H1 (cell line): ENCODE measurements at regions not wholly inside any gene's neighbourhood (a gene's known extent, or its start where the extent isn't known, plus 50 kb on each side); places are given as distances from the start of the nearest gene placed in this dataset.
A peak's percentile ranks its signal among the peaks of the same experiment; 100 is the strongest.

Experiments
- CTCF ChIA-PET: fragments of 300-600 bp; sonication (Branson Sonifier 250); formaldehyde crosslinking; loops from one replicate; lab custom pipeline; 2021; ENCODE audit not compliant: partially characterized antibody; lab: Charles Lee
- POLR2A ChIA-PET: fragments of 300-600 bp; sonication (Branson Sonifier 250); formaldehyde crosslinking; loops from one replicate; lab custom pipeline; 2021; ENCODE audit warnings: inconsistent platforms; ENCODE audit not compliant: partially characterized antibody; lab: Charles Lee
- DNase-seq, 2 experiments: peaks; one replicate each; pipeline versions ENCODE4 v3.0.0 to v3.0.0-alpha.2; 2010 to 2022; ENCODE audit warnings: low spot score in 2 of 2, low read depth in 1 of 2, mixed read lengths in 1 of 2
- FAIRE-seq: peaks from 2 replicates; lab custom pipeline; 2011; peaks lifted over from hg19 to GRCh38; lab: Jason Lieb, UNC
- H2AFZ ChIP-seq: 2 replicates; pipeline ENCODE4 v1.8.1; 2012; ENCODE audit warnings: low read length, inconsistent platforms
- H2AK5ac ChIP-seq: 2 replicates; pipeline ENCODE4 v1.6.1; 2013; ENCODE audit warnings: low read depth, low read length
- H2BK120ac ChIP-seq: replicated peaks from 2 replicates; pipeline ENCODE3; 2013; ENCODE audit warnings: low read depth, low read length, inconsistent platforms
- H2BK12ac ChIP-seq: 2 replicates; pipeline ENCODE4 v1.6.1; 2013; ENCODE audit warnings: low read depth, low read length
- H2BK15ac ChIP-seq: 2 replicates; pipeline ENCODE4 v1.6.1; 2013; ENCODE audit warnings: low read length
- H2BK20ac ChIP-seq: 2 replicates; pipeline ENCODE4 v1.6.1; 2013; ENCODE audit warnings: low read length
- H2BK5ac ChIP-seq: 2 replicates; pipeline ENCODE4 v1.6.1; 2013; ENCODE audit warnings: low read depth, low read length
- H3K14ac ChIP-seq: 2 replicates; pipeline ENCODE4 v1.6.1; 2013; ENCODE audit warnings: inconsistent platforms; ENCODE audit not compliant: insufficient read length
- H3K18ac ChIP-seq: 2 replicates; pipeline ENCODE4 v1.6.1; 2013; ENCODE audit warnings: low read length; ENCODE audit errors: extremely low read depth
- H3K23ac ChIP-seq: 2 replicates; pipeline ENCODE4 v1.6.1; 2013; ENCODE audit warnings: inconsistent platforms; ENCODE audit not compliant: insufficient read length
- H3K23me2 ChIP-seq: 2 replicates; pipeline ENCODE4 v1.6.1; 2013; ENCODE audit warnings: low read depth, low read length
- H3K27ac ChIP-seq: 2 replicates; pipeline ENCODE4 v1.6.1; 2011; ENCODE audit warnings: low read depth, low read length, inconsistent platforms
- H3K27me3 ChIP-seq, 4 experiments: replicated peaks in 1 of 4; 1 replicate in 1 of 4; 2 replicates in 3 of 4; pipeline versions ENCODE4 v1.6.1 to v1.8.1; 2011 to 2013; ENCODE audit warnings: low read length in 3 of 4, mild to moderate bottlenecking in 3 of 4, inconsistent platforms in 2 of 4, mixed read lengths in 2 of 4, moderate library complexity in 1 of 4; ENCODE audit not compliant: control insufficient read depth in 3 of 4, insufficient read depth in 3 of 4; ENCODE audit errors: extremely low read depth in 1 of 4
- H3K36me3 ChIP-seq, 4 experiments: 2 replicates each; pipeline versions ENCODE4 v1.6.1 to v1.8.1; 2011 to 2013; ENCODE audit warnings: mild to moderate bottlenecking in 4 of 4, low read length in 3 of 4, moderate library complexity in 2 of 4, control low read depth in 1 of 4, inconsistent platforms in 1 of 4; ENCODE audit not compliant: insufficient read depth in 4 of 4, control insufficient read depth in 2 of 4
- H3K4ac ChIP-seq: replicated peaks from 2 replicates; pipeline ENCODE3; 2013; ENCODE audit warnings: low read length, low read depth, mixed read lengths, inconsistent platforms; ENCODE audit not compliant: insufficient read length
- H3K4me1 ChIP-seq, 4 experiments: replicated peaks in 1 of 4; 1 replicate in 1 of 4; 2 replicates in 3 of 4; pipeline versions ENCODE4 v1.6.1 to v1.8.1; 2011 to 2013; ENCODE audit warnings: low read length in 3 of 4, inconsistent platforms in 2 of 4, mixed read lengths in 1 of 4; ENCODE audit not compliant: insufficient read depth in 4 of 4, control insufficient read depth in 3 of 4
- H3K4me2 ChIP-seq, 2 experiments: 2 replicates each; pipeline versions ENCODE4 v1.6.1 to v1.8.1; 2011 to 2013; ENCODE audit warnings: low read depth in 2 of 2, low read length in 2 of 2, control low read depth in 1 of 2, inconsistent platforms in 1 of 2, mild to moderate bottlenecking in 1 of 2; ENCODE audit not compliant: insufficient read depth in 1 of 2
- H3K4me3 ChIP-seq, 4 experiments: fragments of 200-600, 300-600 bp in 1 of 4; sonication (generic), shearing (Covaris generic), sonication (Bioruptor Twin) in 1 of 4; 2 replicates each; pipeline versions ENCODE4 v1.5.1 to v1.8.1; 2011 to 2016; ENCODE audit warnings: low read length in 4 of 4, low read depth in 3 of 4, control low read depth in 2 of 4, inconsistent platforms in 2 of 4, mild to moderate bottlenecking in 2 of 4, mixed read lengths in 1 of 4, moderate library complexity in 1 of 4; ENCODE audit not compliant: insufficient read depth in 2 of 4; ENCODE audit errors: extremely low read depth in 1 of 4
- H3K56ac ChIP-seq: replicated peaks from 2 replicates; pipeline ENCODE3; 2013; ENCODE audit warnings: low read depth, mild to moderate bottlenecking, mixed read lengths, low read length, inconsistent platforms; ENCODE audit not compliant: insufficient read length
- H3K79me1 ChIP-seq: 2 replicates; pipeline ENCODE4 v1.6.1; 2013; ENCODE audit warnings: low read depth, low read length, control low read depth
- H3K79me2 ChIP-seq, 2 experiments: 2 replicates each; pipeline versions ENCODE4 v1.6.1 to v1.8.1; 2012 to 2013; ENCODE audit warnings: low read length in 2 of 2, mild to moderate bottlenecking in 2 of 2, inconsistent platforms in 1 of 2; ENCODE audit not compliant: insufficient read depth in 2 of 2, control insufficient read depth in 1 of 2
- H3K9ac ChIP-seq, 4 experiments: replicated peaks in 1 of 4; 1 replicate in 1 of 4; 2 replicates in 3 of 4; pipeline versions ENCODE4 v1.6.1 to v1.8.1; 2011 to 2013; ENCODE audit warnings: low read depth in 3 of 4, low read length in 3 of 4, control low read depth in 2 of 4, mild to moderate bottlenecking in 2 of 4, moderate library complexity in 2 of 4, inconsistent platforms in 1 of 4; ENCODE audit errors: extremely low read depth in 1 of 4
- H3K9me3 ChIP-seq, 2 experiments: 2 replicates each; pipeline versions ENCODE4 v1.6.1 to v1.8.1; 2012 to 2013; ENCODE audit warnings: mild to moderate bottlenecking in 2 of 2, moderate library complexity in 2 of 2, control low read depth in 1 of 2, inconsistent platforms in 1 of 2, low read depth in 1 of 2, low read length in 1 of 2, mixed read lengths in 1 of 2; ENCODE audit not compliant: insufficient read depth in 2 of 2
- H4K20me1 ChIP-seq, 2 experiments: replicated peaks in 1 of 2; 2 replicates each; pipeline versions ENCODE3 to v1.8.1; 2011 to 2013; ENCODE audit warnings: inconsistent platforms in 2 of 2, low read length in 2 of 2, mild to moderate bottlenecking in 1 of 2; ENCODE audit not compliant: insufficient read depth in 2 of 2, control insufficient read depth in 1 of 2
- H4K5ac ChIP-seq: 2 replicates; pipeline ENCODE4 v1.6.1; 2013; ENCODE audit warnings: low read length, low read depth, mixed read lengths, inconsistent platforms; ENCODE audit not compliant: insufficient read length
- H4K8ac ChIP-seq: 2 replicates; pipeline ENCODE4 v1.8.0; 2013; ENCODE audit warnings: mild to moderate bottlenecking, moderate library complexity, low read length, inconsistent platforms; ENCODE audit not compliant: insufficient read depth; ENCODE audit errors: extremely low read depth
- H4K91ac ChIP-seq: replicated peaks from 2 replicates; pipeline ENCODE3; 2013; ENCODE audit warnings: low read length, mixed read lengths, inconsistent platforms; ENCODE audit not compliant: insufficient read length
- PHF8 ChIP-seq: fragments of 200-600 bp; sonication (generic); conservative IDR thresholded peaks from 2 replicates; pipeline ENCODE4 v1.7.1; 2012; ENCODE audit warnings: low read depth, mild to moderate bottlenecking, inconsistent platforms, low read length, moderate library complexity
- YY1 ChIP-seq: IDR thresholded peaks from 2 replicates; pipeline ENCODE4 v1.6.1; 2011; ENCODE audit warnings: low read depth, mild to moderate bottlenecking, low read length
- WGBS, 2 experiments: shearing (Covaris generic) in 1 of 2; methylation state at CpG; one replicate each; pipeline versions ENCODE4 v1.1.6 to v1.1.7; 2013 to 2015; ENCODE audit warnings: low lambda C conversion rate in 2 of 2, mixed read lengths in 2 of 2, inconsistent platforms in 1 of 2, low coverage in 1 of 2, missing lambda C conversion rate in 1 of 2; ENCODE audit not compliant: insufficient replicate concordance in 2 of 2, insufficient coverage in 1 of 2, insufficient read length in 1 of 2; ENCODE audit errors: extremely low coverage in 1 of 2, missing lambda C conversion rate in 1 of 2; 5-methylcytosine and 5-hydroxymethylcytosine counted together

DNA sequence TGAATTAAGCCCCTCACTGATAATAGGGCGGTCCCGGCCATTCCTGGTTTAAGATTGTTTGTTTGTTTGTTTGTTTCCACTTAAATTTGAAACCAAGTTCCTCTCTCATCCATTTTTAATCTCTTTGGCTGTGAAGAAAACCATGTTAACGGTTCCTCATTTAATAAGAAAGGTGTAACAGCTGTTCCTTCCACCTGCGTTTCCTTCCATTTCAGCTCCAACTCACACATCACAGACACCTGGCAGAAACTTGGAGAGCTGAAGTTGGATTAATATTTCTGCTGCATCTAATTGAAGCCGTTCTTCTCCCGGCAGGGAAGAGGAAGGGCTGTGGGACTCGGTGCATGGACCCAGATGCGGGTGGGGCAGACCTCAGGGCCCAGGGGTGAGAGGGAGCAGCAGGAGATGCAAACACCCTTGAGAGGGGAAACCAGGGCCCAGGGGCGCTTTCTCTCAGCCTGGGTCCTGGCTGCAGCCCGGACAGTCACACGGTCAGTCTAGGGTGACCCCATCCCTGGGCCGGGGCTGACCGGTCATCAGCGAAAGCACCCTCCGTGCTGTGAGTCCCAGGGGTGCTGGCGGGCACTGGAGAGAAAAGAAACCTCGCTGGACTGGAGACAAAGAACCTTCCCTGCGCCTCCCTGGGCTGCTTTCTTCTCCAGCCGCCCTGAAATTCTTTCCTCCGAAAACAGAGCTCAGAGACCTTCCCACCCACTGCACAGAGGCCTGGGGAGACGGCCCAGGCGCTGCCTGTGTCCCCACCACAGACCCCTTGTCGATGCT lies 242.0 kb downstream of the BRD1 start:
- Histone ChIP-seq H3K4me2 (no peak overlapping the region), H2BK5ac (no peak overlapping the region), H2BK12ac (0 out of 2 replicates have a peak overlapping the region, but pooled peaks have one; percentile 13), H3K36me3 (no peaks in the 10 kb centered on the region), H4K20me1 (peaks cover 0 to 5% of the 10 kb centered on the region in 2 experiments), H2AK5ac (no peak overlapping the region), H2AFZ (no peak overlapping the region), H2BK15ac (no peak overlapping the region), H3K4me1 (no peaks in the 10 kb centered on the region), H4K8ac (no peak overlapping the region), H3K4me3 (no peak overlapping the region), H3K79me1 (peaks cover 2% of the 10 kb centered on the region; the same call in 1 of the 2 replicates), H3K27me3 (no peaks in the 10 kb centered on the region), H3K9me3 (no peaks in the 10 kb centered on the region), H3K79me2 (no peaks in the 10 kb centered on the region), H3K18ac (no peak overlapping the region), H3K23ac (no peak overlapping the region), H3K56ac (no peak overlapping the region), H2BK120ac (no peak overlapping the region), H3K9ac (no peak overlapping the region), H2BK20ac (no peak overlapping the region), H3K14ac (no peak overlapping the region), H3K4ac (no peak overlapping the region), H4K5ac (no peak overlapping the region), H3K27ac (no peak overlapping the region), H4K91ac (no peak overlapping the region), H3K23me2 (peaks cover 8% of the 10 kb centered on the region; the same call in 1 of the 2 replicates)
- POLR2A ChIA-PET: no interaction called here
- CTCF ChIA-PET: interaction anchor here (1.2 to 2.0 kb wide), 4 partner anchors 8 to 47 kb away, joined by 3 to 5 read pairs (median 4); no protein-coding TSS in a partner anchor
- DNase-seq (no peak), FAIRE-seq (no peak)
- WGBS, 2 experiments: 91% methylated on average over 21 of the region's 23 CpGs; no CpG with 5 or more reads in 1 of the 2 experiments
- TF ChIP-seq YY1: no peak
- TF ChIP-seq PHF8: no peak
